PC-9 (cell line): ENCODE measurements at regions not wholly inside any gene's neighbourhood (a gene's known extent, or its start where the extent isn't known, plus 50 kb on each side); places are given as distances from the start of the nearest gene placed in this dataset.

Experiments used
- EZH2 ChIP-seq: fragments of 200-600 bp; sonication (generic); IDR thresholded peaks from 2 replicates; pipeline ENCODE4 v1.8.0; 2017; ENCODE audit warnings: antibody characterized with exemption, low read depth
- TF ChIP-seq, protein P1 (sequence below): fragments of 200-600 bp; sonication (generic); conservative IDR thresholded peaks from 2 replicates; pipeline ENCODE4 v1.6.1; 2017; ENCODE audit warnings: mixed run types, antibody characterized with exemption, mild to moderate bottlenecking, moderate library complexity

DNA sequence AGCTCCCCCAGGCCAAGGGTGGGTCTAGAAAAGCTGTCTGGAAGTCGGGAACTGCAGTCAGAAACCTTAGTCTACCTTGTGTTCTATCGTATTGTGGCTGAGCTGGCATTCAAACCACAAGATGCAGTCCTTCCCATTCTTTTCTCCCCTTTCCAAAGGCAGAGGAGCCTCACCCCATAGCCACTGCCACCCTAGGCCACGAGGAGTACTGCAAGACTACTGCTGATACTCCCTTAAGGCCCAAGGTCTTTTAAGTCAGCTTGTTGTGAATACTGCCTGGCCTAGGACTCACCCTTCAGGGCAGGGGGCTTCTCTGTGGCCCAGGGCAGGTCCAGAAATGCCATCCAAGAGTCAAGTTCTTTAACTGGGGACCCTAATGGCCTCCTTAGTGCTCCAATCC, 214.5 kb upstream of the CNTNAP2 start:
- TF ChIP-seq, protein P1, sequence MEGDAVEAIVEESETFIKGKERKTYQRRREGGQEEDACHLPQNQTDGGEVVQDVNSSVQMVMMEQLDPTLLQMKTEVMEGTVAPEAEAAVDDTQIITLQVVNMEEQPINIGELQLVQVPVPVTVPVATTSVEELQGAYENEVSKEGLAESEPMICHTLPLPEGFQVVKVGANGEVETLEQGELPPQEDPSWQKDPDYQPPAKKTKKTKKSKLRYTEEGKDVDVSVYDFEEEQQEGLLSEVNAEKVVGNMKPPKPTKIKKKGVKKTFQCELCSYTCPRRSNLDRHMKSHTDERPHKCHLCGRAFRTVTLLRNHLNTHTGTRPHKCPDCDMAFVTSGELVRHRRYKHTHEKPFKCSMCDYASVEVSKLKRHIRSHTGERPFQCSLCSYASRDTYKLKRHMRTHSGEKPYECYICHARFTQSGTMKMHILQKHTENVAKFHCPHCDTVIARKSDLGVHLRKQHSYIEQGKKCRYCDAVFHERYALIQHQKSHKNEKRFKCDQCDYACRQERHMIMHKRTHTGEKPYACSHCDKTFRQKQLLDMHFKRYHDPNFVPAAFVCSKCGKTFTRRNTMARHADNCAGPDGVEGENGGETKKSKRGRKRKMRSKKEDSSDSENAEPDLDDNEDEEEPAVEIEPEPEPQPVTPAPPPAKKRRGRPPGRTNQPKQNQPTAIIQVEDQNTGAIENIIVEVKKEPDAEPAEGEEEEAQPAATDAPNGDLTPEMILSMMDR = no peak
- TF ChIP-seq EZH2 = no peak
